ENCODE measurements at regions not wholly inside any gene's neighbourhood (a gene's known extent, or its start where the extent isn't known, plus 50 kb on each side); places are given as distances from the start of the nearest gene placed in this dataset.

DNA sequence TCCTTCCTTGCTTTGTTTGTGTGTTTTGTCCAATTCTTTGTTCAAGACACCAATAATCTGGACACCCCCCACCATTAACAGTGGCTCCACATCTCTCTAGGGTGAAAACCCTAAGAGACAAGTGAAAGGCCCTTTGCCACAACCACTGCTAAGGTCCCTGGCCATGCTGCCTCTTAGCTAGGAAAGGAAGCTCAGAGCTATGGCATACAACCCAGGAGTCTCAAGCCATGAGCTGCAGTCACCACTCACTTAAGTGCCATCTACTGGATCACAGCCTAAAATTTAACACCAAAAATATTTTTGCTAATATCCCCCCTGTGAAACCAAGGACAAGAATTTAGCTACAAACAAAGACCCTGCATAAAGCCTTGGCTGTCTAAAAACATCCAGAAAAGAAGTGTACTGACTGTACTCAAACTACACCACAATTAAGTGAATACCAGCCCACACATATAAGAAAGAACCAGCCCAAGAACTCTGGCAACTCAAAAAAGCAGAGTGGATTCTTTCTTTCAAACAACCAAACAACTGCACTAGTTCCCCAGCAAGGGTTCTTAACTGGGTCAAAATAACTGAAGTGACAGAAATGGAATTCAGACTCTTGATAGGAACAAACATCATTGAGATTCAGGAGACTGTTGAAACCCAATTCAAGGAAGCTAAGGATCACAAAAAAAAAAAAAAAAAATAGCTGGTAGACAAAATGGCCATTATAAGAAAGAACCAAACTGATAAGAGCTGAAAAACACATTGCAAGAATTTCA, 130.1 kb upstream of the GALNT5 start:
- TF ChIP-seq, protein P1, sequence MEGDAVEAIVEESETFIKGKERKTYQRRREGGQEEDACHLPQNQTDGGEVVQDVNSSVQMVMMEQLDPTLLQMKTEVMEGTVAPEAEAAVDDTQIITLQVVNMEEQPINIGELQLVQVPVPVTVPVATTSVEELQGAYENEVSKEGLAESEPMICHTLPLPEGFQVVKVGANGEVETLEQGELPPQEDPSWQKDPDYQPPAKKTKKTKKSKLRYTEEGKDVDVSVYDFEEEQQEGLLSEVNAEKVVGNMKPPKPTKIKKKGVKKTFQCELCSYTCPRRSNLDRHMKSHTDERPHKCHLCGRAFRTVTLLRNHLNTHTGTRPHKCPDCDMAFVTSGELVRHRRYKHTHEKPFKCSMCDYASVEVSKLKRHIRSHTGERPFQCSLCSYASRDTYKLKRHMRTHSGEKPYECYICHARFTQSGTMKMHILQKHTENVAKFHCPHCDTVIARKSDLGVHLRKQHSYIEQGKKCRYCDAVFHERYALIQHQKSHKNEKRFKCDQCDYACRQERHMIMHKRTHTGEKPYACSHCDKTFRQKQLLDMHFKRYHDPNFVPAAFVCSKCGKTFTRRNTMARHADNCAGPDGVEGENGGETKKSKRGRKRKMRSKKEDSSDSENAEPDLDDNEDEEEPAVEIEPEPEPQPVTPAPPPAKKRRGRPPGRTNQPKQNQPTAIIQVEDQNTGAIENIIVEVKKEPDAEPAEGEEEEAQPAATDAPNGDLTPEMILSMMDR (conservative IDR thresholded peaks at IDR 0.05 in 1 of 2, IDR thresholded peaks at IDR 0.05 in 1 of 2; ENCODE audit: low read depth in 1 of 2, low read length in 2 of 2), result no peak
- no peak for TF ChIP-seq EZH2 (IDR thresholded peaks at IDR 0.05; ENCODE audit: low read length, missing control alignments)

Data from fibroblast of lung (primary cell).